Endothelial cell of umbilical vein (primary cell): ENCODE measurements at regions not wholly inside any gene's neighbourhood (a gene's known extent, or its start where the extent isn't known, plus 50 kb on each side); places are given as distances from the start of the nearest gene placed in this dataset.

Experiments
- EZH2 ChIP-seq: IDR thresholded peaks from 2 replicates; pipeline ENCODE4 v1.6.1; 2012; ENCODE audit warnings: borderline replicate concordance, low read depth, mild to moderate bottlenecking, moderate library complexity, low read length, inconsistent platforms; ENCODE audit not compliant: severe bottlenecking
- FOS ChIP-seq: IDR thresholded peaks from 2 replicates; pipeline ENCODE4 v1.6.1; 2011; ENCODE audit warnings: mild to moderate bottlenecking, low read length, moderate library complexity, borderline replicate concordance; ENCODE audit not compliant: insufficient read depth
- MAX ChIP-seq: IDR thresholded peaks from 2 replicates; pipeline ENCODE4 v1.6.1; 2011; ENCODE audit not compliant: insufficient read depth, insufficient read length
- MYC ChIP-seq: IDR thresholded peaks from one replicate; pipeline ENCODE4 v1.6.1; 2011; ENCODE audit warnings: mild to moderate bottlenecking, low read depth, low read length
- POLR2A ChIP-seq: IDR thresholded peaks from 2 replicates; pipeline ENCODE4 v1.6.1; 2012; ENCODE audit warnings: low read depth, mild to moderate bottlenecking, control low read depth, low read length
- POLR2AphosphoS5 ChIP-seq: IDR thresholded peaks from 2 replicates; pipeline ENCODE4 v1.6.1; 2012; ENCODE audit warnings: low read depth, mild to moderate bottlenecking, control low read depth, low read length, moderate library complexity; ENCODE audit not compliant: insufficient read depth
- TF ChIP-seq, protein P1 (sequence below), 2 donors: IDR thresholded peaks; 1 replicate in 1 of 2; 2 replicates in 1 of 2; pipeline ENCODE4 v1.5.1; 2011; ENCODE audit warnings: low read length in 2 of 2, mild to moderate bottlenecking in 2 of 2, moderate library complexity in 2 of 2, control low read depth in 1 of 2, inconsistent platforms in 1 of 2, low read depth in 1 of 2; ENCODE audit not compliant: insufficient read depth in 1 of 2; ENCODE audit errors: extremely low read depth in 1 of 2

DNA sequence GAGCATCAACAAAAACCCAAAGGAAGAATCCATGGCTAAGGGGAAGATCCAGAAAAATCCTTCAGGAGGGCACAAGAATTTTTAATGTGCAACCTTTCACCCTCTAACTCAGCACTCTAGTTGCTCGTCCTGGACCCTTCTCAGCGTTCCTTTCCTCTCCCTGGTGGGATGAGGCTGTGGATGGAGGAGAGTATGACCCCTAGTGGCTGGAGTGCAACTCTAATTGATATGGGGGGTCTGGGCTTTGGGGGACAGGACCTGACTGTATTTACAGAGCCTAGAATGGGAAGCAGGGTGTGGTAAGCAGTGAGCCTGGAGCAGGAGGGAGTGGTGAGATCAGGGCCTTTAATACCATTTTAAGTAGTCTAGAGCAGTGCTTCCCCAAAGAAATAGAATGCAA is 83.9 kb upstream of the CEP85L start:
- TF ChIP-seq, protein P1, sequence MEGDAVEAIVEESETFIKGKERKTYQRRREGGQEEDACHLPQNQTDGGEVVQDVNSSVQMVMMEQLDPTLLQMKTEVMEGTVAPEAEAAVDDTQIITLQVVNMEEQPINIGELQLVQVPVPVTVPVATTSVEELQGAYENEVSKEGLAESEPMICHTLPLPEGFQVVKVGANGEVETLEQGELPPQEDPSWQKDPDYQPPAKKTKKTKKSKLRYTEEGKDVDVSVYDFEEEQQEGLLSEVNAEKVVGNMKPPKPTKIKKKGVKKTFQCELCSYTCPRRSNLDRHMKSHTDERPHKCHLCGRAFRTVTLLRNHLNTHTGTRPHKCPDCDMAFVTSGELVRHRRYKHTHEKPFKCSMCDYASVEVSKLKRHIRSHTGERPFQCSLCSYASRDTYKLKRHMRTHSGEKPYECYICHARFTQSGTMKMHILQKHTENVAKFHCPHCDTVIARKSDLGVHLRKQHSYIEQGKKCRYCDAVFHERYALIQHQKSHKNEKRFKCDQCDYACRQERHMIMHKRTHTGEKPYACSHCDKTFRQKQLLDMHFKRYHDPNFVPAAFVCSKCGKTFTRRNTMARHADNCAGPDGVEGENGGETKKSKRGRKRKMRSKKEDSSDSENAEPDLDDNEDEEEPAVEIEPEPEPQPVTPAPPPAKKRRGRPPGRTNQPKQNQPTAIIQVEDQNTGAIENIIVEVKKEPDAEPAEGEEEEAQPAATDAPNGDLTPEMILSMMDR (IDR thresholded peaks at IDR 0.05; ENCODE audit: extremely low read depth in 1 of 2, insufficient read depth in 1 of 2, low read depth in 1 of 2, low read length in 2 of 2), result peak; percentile 42 to 66
- TF ChIP-seq POLR2A (no peak), EZH2 (no peak), POLR2AphosphoS5 (no peak), FOS (no peak), MAX (no peak), MYC (no peak)
